Endothelial cell of umbilical vein (primary cell): ENCODE measurements at regions not wholly inside any gene's neighbourhood (a gene's known extent, or its start where the extent isn't known, plus 50 kb on each side); places are given as distances from the start of the nearest gene placed in this dataset.
"Not testable (repeated sequence)": the region's sequence is repeated elsewhere in the genome, so short reads cannot be mapped to it uniquely, and the experiment has no call there.

Experiments
- BruUV-seq: library from RNA; stranded (reverse); fragments of 400-500 nt; replicated peaks from 2 replicates; lab custom pipeline; 2021; lab: Mats Ljungman, UMichigan
- CTCF ChIA-PET: fragments of 300-600, 350-600 bp; sonication (Branson Sonifier 250); formaldehyde crosslinking; loops from one replicate; lab custom pipeline; 2021; ENCODE audit warnings: antibody characterized with exemption, inconsistent platforms; lab: Charles Lee
- POLR2A ChIA-PET: fragments of 300-600, 350-600 bp; sonication (Branson Sonifier 250); formaldehyde crosslinking; loops from one replicate; lab custom pipeline; 2021; ENCODE audit warnings: antibody characterized with exemption, inconsistent platforms; lab: Charles Lee
- DNase-seq: peaks from one replicate; pipeline ENCODE4 v3.0.0-alpha.2; 2011; ENCODE audit warnings: low read depth, low spot score
- FAIRE-seq: peaks from 2 replicates; lab custom pipeline; 2011; peaks lifted over from hg19 to GRCh38; lab: Jason Lieb, UNC
- H2AFZ ChIP-seq: 2 replicates; pipeline ENCODE4 v1.6.0; 2012; ENCODE audit warnings: low read depth, low read length, control low read depth, inconsistent platforms
- H3K27ac ChIP-seq: 2 replicates; pipeline ENCODE4 v1.5.1; 2011; ENCODE audit warnings: low read depth, mild to moderate bottlenecking, control low read depth, low read length, moderate library complexity; ENCODE audit not compliant: insufficient read depth
- H3K27me3 ChIP-seq, 2 experiments: 2 replicates each; pipeline versions ENCODE4 v1.6.0 to v1.6.1; 2011; ENCODE audit warnings: low read length in 2 of 2, mixed read lengths in 1 of 2; ENCODE audit not compliant: control insufficient read depth in 2 of 2, insufficient read depth in 2 of 2
- H3K36me3 ChIP-seq, 2 experiments: 2 replicates in 1 of 2; 3 replicates in 1 of 2; pipeline ENCODE4 v1.5.1; 2011; ENCODE audit warnings: low read length in 2 of 2, mild to moderate bottlenecking in 1 of 2, moderate library complexity in 1 of 2; ENCODE audit not compliant: control insufficient read depth in 2 of 2, insufficient read depth in 2 of 2; ENCODE audit errors: extremely low read depth in 1 of 2
- H3K4me1 ChIP-seq: 3 replicates; pipeline ENCODE4 v1.5.1; 2011; ENCODE audit warnings: mild to moderate bottlenecking, low read length; ENCODE audit not compliant: control insufficient read depth, insufficient read depth; ENCODE audit errors: extremely low read depth
- H3K4me2 ChIP-seq: 2 replicates; pipeline ENCODE4 v1.6.1; 2011; ENCODE audit warnings: low read length, control low read depth, mixed read lengths; ENCODE audit not compliant: insufficient read depth
- H3K4me3 ChIP-seq, 3 experiments: fragments of 200-600 bp in 1 of 3; sonication (generic), shearing (Covaris generic) in 1 of 3; replicated peaks in 1 of 3; 2 replicates each; pipeline ENCODE4 v1.5.1; 2011 to 2016; ENCODE audit warnings: control low read depth in 3 of 3, low read length in 3 of 3, mild to moderate bottlenecking in 2 of 3, inconsistent platforms in 1 of 3, low read depth in 1 of 3, moderate library complexity in 1 of 3; ENCODE audit not compliant: insufficient read depth in 1 of 3
- H3K79me2 ChIP-seq: 2 replicates; pipeline ENCODE4 v1.6.0; 2012; ENCODE audit warnings: low read length, inconsistent platforms; ENCODE audit not compliant: control insufficient read depth, insufficient read depth
- H3K9ac ChIP-seq: replicated peaks from 2 replicates; pipeline ENCODE3; 2011; ENCODE audit warnings: low read length, control low read depth; ENCODE audit not compliant: insufficient read depth; ENCODE audit errors: extremely low read depth
- H3K9me1 ChIP-seq: replicated peaks from 3 replicates; pipeline ENCODE4 v1.6.0; 2011; ENCODE audit warnings: mild to moderate bottlenecking, low read length; ENCODE audit not compliant: control insufficient read depth, insufficient read depth; ENCODE audit errors: extremely low read depth
- H3K9me3 ChIP-seq: replicated peaks from 2 replicates; pipeline ENCODE4 v1.5.1; 2012; ENCODE audit warnings: low read length, inconsistent platforms; ENCODE audit not compliant: control insufficient read depth, insufficient read depth
- H4K20me1 ChIP-seq: replicated peaks from 2 replicates; pipeline ENCODE3; 2011; ENCODE audit warnings: mild to moderate bottlenecking, low read length; ENCODE audit not compliant: control insufficient read depth, insufficient read depth; ENCODE audit errors: extremely low read depth
- dilution Hi-C: fragments of 300-500 bp; cut with MboI; formaldehyde crosslinking; loops from one replicate; pipeline ENCODE4 v1.15.0; 2019; ENCODE audit warnings: low sequenced_read_pairs; ENCODE audit not compliant: extremely low pct_ligation_motif_present
- intact Hi-C: fragments of 100-400 bp; cut with micrococcal nuclease; formaldehyde crosslinking; loops from one replicate; pipeline ENCODE4 v1.10.0; 2022

DNA sequence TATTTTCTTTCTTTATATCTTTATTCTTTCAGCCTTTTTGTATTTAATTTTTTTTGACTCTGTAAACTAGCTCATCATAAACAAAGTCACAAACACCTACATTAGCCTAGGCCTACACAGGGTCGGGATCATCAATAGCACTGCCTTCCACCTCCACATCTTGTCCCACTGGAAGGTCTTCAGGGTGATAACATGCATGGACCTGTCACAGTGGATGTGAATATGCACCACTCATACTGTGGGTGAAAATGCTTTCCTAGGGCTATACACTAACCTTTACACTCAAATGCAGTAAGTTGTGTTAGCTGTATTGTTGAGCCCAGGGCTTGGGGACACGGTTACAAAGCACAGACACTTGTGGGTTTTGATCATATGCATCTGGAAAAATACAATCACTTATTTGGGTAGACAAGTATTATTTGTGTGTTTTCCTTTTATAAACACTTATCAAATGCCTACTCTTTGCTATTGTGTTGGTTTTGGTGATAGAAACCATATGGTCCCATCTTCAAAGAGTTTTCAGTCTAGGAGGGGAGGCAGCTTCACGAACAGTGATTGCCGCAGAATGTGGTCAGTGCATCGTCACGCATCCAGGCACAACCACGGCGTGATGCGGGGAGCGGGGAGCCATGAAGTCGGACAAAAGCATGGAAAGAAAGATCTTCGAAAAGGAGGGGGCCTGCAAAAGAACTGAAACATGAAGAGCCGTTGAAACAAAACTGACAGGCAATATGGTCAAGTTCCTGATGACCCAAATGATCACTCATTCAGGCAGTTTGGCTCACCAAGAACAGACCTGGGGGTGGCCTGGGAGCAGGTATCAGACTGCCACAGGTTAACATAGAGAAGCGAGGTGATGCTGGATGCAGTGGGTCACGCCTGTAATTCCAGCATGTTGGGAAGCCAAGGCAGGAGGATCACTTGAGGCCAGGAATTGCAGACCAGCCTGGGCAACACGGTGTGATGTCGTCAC is 751.4 kb upstream of the TPTE start:
- POLR2A ChIA-PET, H2AFZ ChIP-seq, H3K4me1 ChIP-seq, H4K20me1 ChIP-seq, intact Hi-C loops, FAIRE-seq, H3K4me3 ChIP-seq, H3K9ac ChIP-seq, DNase-seq, H3K27ac ChIP-seq, BruUV-seq, H3K36me3 ChIP-seq, H3K79me2 ChIP-seq, CTCF ChIA-PET, H3K4me2 ChIP-seq, H3K27me3 ChIP-seq, H3K9me1 ChIP-seq, dilution Hi-C loops: not testable (repeated sequence)
- peaks cover 38% of the 10 kb centered on the region for H3K9me3 ChIP-seq

- H3K4me2 ChIP-seq, H3K79me2 ChIP-seq, BruUV-seq, POLR2A ChIA-PET, intact Hi-C loops, DNase-seq, H2AFZ ChIP-seq, dilution Hi-C loops, FAIRE-seq, H3K4me3 ChIP-seq, H3K4me1 ChIP-seq, H3K9ac ChIP-seq, H3K36me3 ChIP-seq, H3K27me3 ChIP-seq, H3K27ac ChIP-seq, CTCF ChIA-PET, H4K20me1 ChIP-seq, H3K9me1 ChIP-seq: not testable (repeated sequence)
- H3K9me3 ChIP-seq: peaks cover 34% of the 10 kb centered on the region
Measured at GRCh38 chr21:9771466-9772347, 749.7 kb upstream of the TPTE start.
